ENCODE measurements at regions not wholly inside any gene's neighbourhood (a gene's known extent, or its start where the extent isn't known, plus 50 kb on each side); places are given as distances from the start of the nearest gene placed in this dataset.

- DNase-seq (ENCODE audit: insufficient read length, low spot score, missing footprints): no peak
- TF ChIP-seq, protein P1, sequence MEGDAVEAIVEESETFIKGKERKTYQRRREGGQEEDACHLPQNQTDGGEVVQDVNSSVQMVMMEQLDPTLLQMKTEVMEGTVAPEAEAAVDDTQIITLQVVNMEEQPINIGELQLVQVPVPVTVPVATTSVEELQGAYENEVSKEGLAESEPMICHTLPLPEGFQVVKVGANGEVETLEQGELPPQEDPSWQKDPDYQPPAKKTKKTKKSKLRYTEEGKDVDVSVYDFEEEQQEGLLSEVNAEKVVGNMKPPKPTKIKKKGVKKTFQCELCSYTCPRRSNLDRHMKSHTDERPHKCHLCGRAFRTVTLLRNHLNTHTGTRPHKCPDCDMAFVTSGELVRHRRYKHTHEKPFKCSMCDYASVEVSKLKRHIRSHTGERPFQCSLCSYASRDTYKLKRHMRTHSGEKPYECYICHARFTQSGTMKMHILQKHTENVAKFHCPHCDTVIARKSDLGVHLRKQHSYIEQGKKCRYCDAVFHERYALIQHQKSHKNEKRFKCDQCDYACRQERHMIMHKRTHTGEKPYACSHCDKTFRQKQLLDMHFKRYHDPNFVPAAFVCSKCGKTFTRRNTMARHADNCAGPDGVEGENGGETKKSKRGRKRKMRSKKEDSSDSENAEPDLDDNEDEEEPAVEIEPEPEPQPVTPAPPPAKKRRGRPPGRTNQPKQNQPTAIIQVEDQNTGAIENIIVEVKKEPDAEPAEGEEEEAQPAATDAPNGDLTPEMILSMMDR (IDR thresholded peaks at IDR 0.05; ENCODE audit: extremely low read depth, low read depth, low read length): no peak
- H2AFZ ChIP-seq (ENCODE audit: low read length): no peak overlapping the region
- H4K20me1 ChIP-seq (ENCODE audit: insufficient read depth, low read length): no peaks in the 10 kb centered on the region
- H3K27me3 ChIP-seq (ENCODE audit: insufficient read depth, low read length): no peaks in the 10 kb centered on the region
- H3K36me3 ChIP-seq (ENCODE audit: insufficient read depth, low read length): no peaks in the 10 kb centered on the region
- H3K79me2 ChIP-seq (ENCODE audit: insufficient read depth, low read length): no peaks in the 10 kb centered on the region
- H3K4me1 ChIP-seq (ENCODE audit: insufficient read depth, low read length): no peaks in the 10 kb centered on the region
- H3K4me2 ChIP-seq (ENCODE audit: insufficient read depth, low read length): no peak overlapping the region
- H3K4me3 ChIP-seq (ENCODE audit: insufficient read depth, low read length): no peak overlapping the region
- no peak overlapping the region for H3K27ac ChIP-seq (ENCODE audit: low read depth, low read length)
- no peaks in the 10 kb centered on the region for H3K9me3 ChIP-seq (ENCODE audit: low read depth, low read length)
Observed at GRCh38 chr13:50740052-50740741, 103.3 kb downstream of the DLEU7 start.

DNA sequence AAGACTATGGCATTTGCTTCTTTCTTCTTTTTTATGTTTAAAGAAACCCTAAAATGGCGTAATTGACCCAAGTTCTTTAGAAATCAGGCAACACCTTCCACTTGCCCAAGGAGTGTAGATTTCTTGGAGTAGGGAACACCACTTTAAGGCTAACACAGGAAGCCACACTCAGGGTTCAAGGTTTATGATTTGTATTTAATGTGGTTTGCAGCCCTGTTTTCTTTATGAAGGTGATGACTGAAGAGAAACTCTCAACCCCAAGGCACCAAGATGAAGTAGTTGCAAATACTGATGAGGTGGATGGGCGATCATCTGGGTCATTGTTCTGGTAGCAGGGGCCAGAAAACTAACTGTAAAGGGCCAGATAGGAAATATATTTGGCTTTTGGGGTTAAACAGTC lies 101.1 kb downstream of the DLEU7 start:
- H3K9me3 ChIP-seq (ENCODE audit: low read depth, low read length): no peaks in the 10 kb centered on the region
- H3K4me2 ChIP-seq (ENCODE audit: insufficient read depth, low read length): no peak overlapping the region
- TF ChIP-seq, protein P1 (IDR thresholded peaks at IDR 0.05; ENCODE audit: extremely low read depth, low read depth, low read length): no peak
- H4K20me1 ChIP-seq (ENCODE audit: insufficient read depth, low read length): no peaks in the 10 kb centered on the region
- no peaks in the 10 kb centered on the region for H3K27me3 ChIP-seq (ENCODE audit: insufficient read depth, low read length)
- H3K27ac ChIP-seq (ENCODE audit: low read depth, low read length): no peak overlapping the region
- H3K79me2 ChIP-seq (ENCODE audit: insufficient read depth, low read length): no peaks in the 10 kb centered on the region
- no peaks in the 10 kb centered on the region for H3K36me3 ChIP-seq (ENCODE audit: insufficient read depth, low read length)
- H3K4me3 ChIP-seq (ENCODE audit: insufficient read depth, low read length): no peak overlapping the region
- DNase-seq (ENCODE audit: insufficient read length, low spot score, missing footprints): peak; percentile 62
- H3K4me1 ChIP-seq (ENCODE audit: insufficient read depth, low read length): no peaks in the 10 kb centered on the region
- no peak overlapping the region for H2AFZ ChIP-seq (ENCODE audit: low read length)

DNA sequence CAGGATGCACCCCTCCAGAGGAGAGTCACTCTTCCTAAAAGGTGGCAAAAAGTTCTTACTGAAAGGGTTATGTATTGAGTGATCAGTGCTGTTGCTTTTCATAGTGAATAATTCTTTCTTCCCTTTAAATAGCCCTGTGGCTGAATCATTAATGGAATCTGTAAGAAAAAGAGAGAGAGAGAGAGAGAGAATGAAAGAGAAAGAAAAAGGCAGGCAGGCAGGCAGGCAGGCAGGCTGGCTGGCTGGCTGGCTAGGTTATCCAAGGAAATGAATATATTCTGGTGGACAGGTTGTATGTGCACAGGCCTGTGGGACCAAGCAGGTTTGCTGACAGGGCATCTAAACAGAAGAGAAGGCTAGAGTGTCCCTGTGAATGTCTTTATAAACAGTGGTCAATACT lies 100.5 kb downstream of the DLEU7 start:
- no peaks in the 10 kb centered on the region for H4K20me1 ChIP-seq (ENCODE audit: insufficient read depth, low read length)
- H3K9me3 ChIP-seq (ENCODE audit: low read depth, low read length): no peaks in the 10 kb centered on the region
- H2AFZ ChIP-seq (ENCODE audit: low read length): peak overlapping the region; percentile 40
- no peaks in the 10 kb centered on the region for H3K79me2 ChIP-seq (ENCODE audit: insufficient read depth, low read length)
- H3K27me3 ChIP-seq (ENCODE audit: insufficient read depth, low read length): no peaks in the 10 kb centered on the region
- no peak overlapping the region for H3K27ac ChIP-seq (ENCODE audit: low read depth, low read length)
- TF ChIP-seq, protein P1 (IDR thresholded peaks at IDR 0.05; ENCODE audit: extremely low read depth, low read depth, low read length): no peak
- no peak overlapping the region for H3K4me3 ChIP-seq (ENCODE audit: insufficient read depth, low read length)
- H3K4me2 ChIP-seq (ENCODE audit: insufficient read depth, low read length): no peak overlapping the region
- no peaks in the 10 kb centered on the region for H3K36me3 ChIP-seq (ENCODE audit: insufficient read depth, low read length)
- H3K4me1 ChIP-seq (ENCODE audit: insufficient read depth, low read length): no peaks in the 10 kb centered on the region
- no peak for DNase-seq (ENCODE audit: insufficient read length, low spot score, missing footprints)

- Histone ChIP-seq H3K27ac (ENCODE audit: low read depth, low read length) (no peak overlapping the region), H3K4me3 (ENCODE audit: insufficient read depth, low read length) (no peak overlapping the region), H3K79me2 (ENCODE audit: insufficient read depth, low read length) (no peaks in the 10 kb centered on the region), H4K20me1 (ENCODE audit: insufficient read depth, low read length) (no peaks in the 10 kb centered on the region), H3K9me3 (ENCODE audit: low read depth, low read length) (no peaks in the 10 kb centered on the region), H3K4me1 (ENCODE audit: insufficient read depth, low read length) (no peaks in the 10 kb centered on the region), H3K4me2 (ENCODE audit: insufficient read depth, low read length) (no peak overlapping the region), H3K36me3 (ENCODE audit: insufficient read depth, low read length) (no peaks in the 10 kb centered on the region), H3K27me3 (ENCODE audit: insufficient read depth, low read length) (no peaks in the 10 kb centered on the region), H2AFZ (ENCODE audit: low read length) (no peak overlapping the region)
- DNase-seq (ENCODE audit: insufficient read length, low spot score, missing footprints): no peak
- TF ChIP-seq, protein P1 (IDR thresholded peaks at IDR 0.05; ENCODE audit: extremely low read depth, low read depth, low read length): no peak
Observed at GRCh38 chr13:50744116-50744660, 99.3 kb downstream of the DLEU7 start.

Measured in osteoblast (primary cell).